CD4-positive, alpha-beta T cell (primary cell): ENCODE measurements at regions not wholly inside any gene's neighbourhood (a gene's known extent, or its start where the extent isn't known, plus 50 kb on each side); places are given as distances from the start of the nearest gene placed in this dataset.

Source experiments
- ATAC-seq: fragments of 200-7000 bp; cut with Tn5 transposase; one replicate; pipeline ENCODE4 v1.10.0; 2022; ENCODE audit warnings: mild to moderate bottlenecking; ENCODE audit not compliant: poor library complexity
- CTCF ChIA-PET: fragments of 350-600 bp; sonication (Branson Sonifier 250); formaldehyde crosslinking; loops from one replicate; lab custom pipeline; 2021; ENCODE audit warnings: antibody characterized with exemption, inconsistent platforms; lab: Charles Lee
- POLR2A ChIA-PET: fragments of 350-600 bp; sonication (Branson Sonifier 250); formaldehyde crosslinking; loops from one replicate; lab custom pipeline; 2021; ENCODE audit warnings: antibody characterized with exemption, inconsistent platforms; lab: Charles Lee
- DNase-seq, 14 experiments: peaks; one replicate each; pipeline ENCODE4 v3.0.0-alpha.2; 2013 to 2020; ENCODE audit warnings: mixed read lengths in 2 of 14
- H3K27ac ChIP-seq, 2 donors: one replicate each; pipeline versions ENCODE4 v1.5.1 to v1.7.0; 2013; ENCODE audit warnings: low read length in 2 of 2, low read depth in 1 of 2, mild to moderate bottlenecking in 1 of 2
- H3K27me3 ChIP-seq, 2 experiments: 1 replicate in 1 of 2; 2 replicates in 1 of 2; pipeline versions ENCODE4 v1.6.1 to v1.7.0; 2013; ENCODE audit warnings: low read length in 2 of 2, control low read depth in 1 of 2, mild to moderate bottlenecking in 1 of 2, moderate library complexity in 1 of 2; ENCODE audit not compliant: insufficient read depth in 2 of 2, control insufficient read depth in 1 of 2
- H3K36me3 ChIP-seq: one replicate; pipeline ENCODE4 v1.6.1; 2013; ENCODE audit warnings: low read length, control low read depth; ENCODE audit not compliant: insufficient read depth
- H3K4me1 ChIP-seq: one replicate; pipeline ENCODE4 v1.6.1; 2013; ENCODE audit warnings: low read length, control low read depth; ENCODE audit not compliant: insufficient read depth
- H3K4me3 ChIP-seq: one replicate; pipeline ENCODE4 v1.5.1; 2013; ENCODE audit warnings: mild to moderate bottlenecking, low read length, moderate library complexity
- H3K9me3 ChIP-seq, 2 experiments: 1 replicate in 1 of 2; 2 replicates in 1 of 2; pipeline versions ENCODE4 v1.6.1 to v1.7.0; 2013; ENCODE audit warnings: low read length in 2 of 2, mild to moderate bottlenecking in 2 of 2, control low read depth in 1 of 2, moderate library complexity in 1 of 2; ENCODE audit not compliant: control insufficient read depth in 1 of 2, insufficient read depth in 1 of 2
- H3K27ac Mint-ChIP-seq: one replicate; pipeline ENCODE4 v1.8.0; 2020; ENCODE audit warnings: mixed read lengths
- H3K27me3 Mint-ChIP-seq: one replicate; pipeline ENCODE4 v1.8.0; 2021; ENCODE audit warnings: mixed read lengths
- H3K36me3 Mint-ChIP-seq: one replicate; pipeline ENCODE4 v1.8.0; 2021; ENCODE audit warnings: low read depth, mixed read lengths
- H3K4me1 Mint-ChIP-seq: one replicate; pipeline ENCODE4 v1.8.0; 2021; ENCODE audit warnings: low read depth, mixed read lengths
- H3K4me3 Mint-ChIP-seq: one replicate; pipeline ENCODE4 v1.8.0; 2020; ENCODE audit warnings: mild to moderate bottlenecking, mixed read lengths
- H3K9me3 Mint-ChIP-seq: one replicate; pipeline ENCODE4 v1.8.0; 2020; ENCODE audit warnings: mixed read lengths
- CTCF ChIP-seq: fragments of 200-600 bp; IDR thresholded peaks from one replicate; pipeline ENCODE4 v1.8.0; 2022; ENCODE audit warnings: antibody characterized with exemption, mild to moderate bottlenecking
- intact Hi-C, 2 experiments: fragments of 100-400 bp; cut with DNase I in 1 of 2; cut with micrococcal nuclease in 1 of 2; formaldehyde crosslinking; loops; one replicate each; pipeline versions ENCODE4 v1.15.1 to v1.9.0; 2023 to 2025; cut with DNase I, micrococcal nuclease

- no peaks in the 10 kb centered on the region for H3K27me3 Mint-ChIP-seq
- Histone ChIP-seq H3K4me3 (no peak overlapping the region), H3K27me3 (no peaks in the 10 kb centered on the region), H3K4me1 (no peaks in the 10 kb centered on the region), H3K27ac (no peak overlapping the region), H3K36me3 (no peaks in the 10 kb centered on the region), H3K9me3 (peaks cover 0 to 3% of the 10 kb centered on the region in 2 experiments)
- no peak for TF ChIP-seq CTCF
- no peak overlapping the region for H3K4me3 Mint-ChIP-seq
- no peak for ATAC-seq
- CTCF ChIA-PET: no interaction called here
- H3K9me3 Mint-ChIP-seq: no peaks in the 10 kb centered on the region
- H3K27ac Mint-ChIP-seq: no peak overlapping the region
- no peaks in the 10 kb centered on the region for H3K4me1 Mint-ChIP-seq
- DNase-seq: no peak
- intact Hi-C loops: no loop called here
- H3K36me3 Mint-ChIP-seq: no peaks in the 10 kb centered on the region
- POLR2A ChIA-PET: no interaction called here
These were observed 871.7 kb downstream of the DACH1 start for GRCh38 chr13:70995338-70995737.

GRCh38 chr13:70994191-70994590, 872.8 kb downstream of the DACH1 start:
- Histone ChIP-seq H3K9me3 (peaks cover 0 to 3% of the 10 kb centered on the region in 2 experiments), H3K4me1 (no peaks in the 10 kb centered on the region), H3K36me3 (no peaks in the 10 kb centered on the region), H3K4me3 (no peak overlapping the region), H3K27ac (no peak overlapping the region), H3K27me3 (no peaks in the 10 kb centered on the region)
- Mint-ChIP-seq H3K4me1 (no peaks in the 10 kb centered on the region), H3K9me3 (no peaks in the 10 kb centered on the region), H3K36me3 (no peaks in the 10 kb centered on the region), H3K27ac (no peak overlapping the region), H3K27me3 (no peaks in the 10 kb centered on the region), H3K4me3 (no peak overlapping the region)
- intact Hi-C loops: no loop called here
- no peak for ATAC-seq
- ChIA-PET POLR2A (no interaction called here), CTCF (no interaction called here)
- DNase-seq: no peak
- TF ChIP-seq CTCF: no peak

- ChIA-PET POLR2A (no interaction called here), CTCF (no interaction called here)
- no peak overlapping the region for H3K27ac ChIP-seq
- Mint-ChIP-seq H3K4me1 (no peaks in the 10 kb centered on the region), H3K36me3 (no peaks in the 10 kb centered on the region), H3K27ac (no peak overlapping the region), H3K27me3 (no peaks in the 10 kb centered on the region), H3K4me3 (no peak overlapping the region), H3K9me3 (peaks cover 5% of the 10 kb centered on the region)
- no peaks in the 10 kb centered on the region for H3K4me1 ChIP-seq
- DNase-seq (no peak), ATAC-seq (no peak)
- no peaks in the 10 kb centered on the region for H3K36me3 ChIP-seq
- no peak overlapping the region for H3K4me3 ChIP-seq
- no peak for TF ChIP-seq CTCF
- H3K27me3 ChIP-seq: no peaks in the 10 kb centered on the region
- no peaks in the 10 kb centered on the region for H3K9me3 ChIP-seq
- intact Hi-C loops: no loop called here
These were observed 878.8 kb upstream of the KLHL1 start for GRCh38 chr13:70987043-70987442.
